Left renal pelvis (tissue), 4 donors: ENCODE measurements at regions not wholly inside any gene's neighbourhood (a gene's known extent, or its start where the extent isn't known, plus 50 kb on each side); places are given as distances from the start of the nearest gene placed in this dataset.
A peak's percentile ranks its signal among the peaks of the same experiment; 100 is the strongest.
"Not testable (repeated sequence)": the region's sequence is repeated elsewhere in the genome, so short reads cannot be mapped to it uniquely, and the experiment has no call there.

Experiments used
- DNase-seq, 4 donors: peaks; one replicate each; pipeline ENCODE4 v3.0.0-alpha.2; 2013; ENCODE audit warnings: low read depth in 4 of 4, low spot score in 3 of 4

GRCh38 chr7:22066522-22066921, 120.8 kb upstream of the CDCA7L start:
- DNase-seq: no peak

GRCh38 chr7:22064816-22065215, 119.1 kb upstream of the CDCA7L start:
- no peak for DNase-seq

DNA sequence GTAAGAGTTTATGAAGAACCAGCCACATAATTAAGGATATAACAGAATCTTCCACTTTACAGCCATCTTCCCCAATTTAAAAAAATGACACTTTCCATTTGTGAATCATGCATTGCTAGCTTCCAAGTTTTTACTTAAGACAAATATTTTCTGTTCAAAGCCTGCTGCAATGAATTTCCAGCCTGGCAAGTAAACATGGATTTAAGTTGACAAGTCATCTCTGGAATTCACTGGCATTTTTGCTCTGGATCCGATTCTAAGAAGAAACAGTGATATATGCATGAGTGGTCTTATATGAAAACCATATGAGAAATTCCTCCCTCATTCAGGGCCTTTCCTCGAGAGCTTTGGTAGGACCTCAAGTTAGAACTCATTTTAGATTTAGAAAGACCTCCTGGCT, 116.1 kb upstream of the CDCA7L start:
- no peak for DNase-seq

- no peak for DNase-seq
Measured at GRCh38 chr7:22060863-22061262, 115.2 kb upstream of the CDCA7L start.

- no peak for DNase-seq
Measured at GRCh38 chr7:22060197-22060596, 114.5 kb upstream of the CDCA7L start.

- no peak for DNase-seq
Measured at GRCh38 chr7:22055226-22055625, 109.5 kb upstream of the CDCA7L start.

DNA sequence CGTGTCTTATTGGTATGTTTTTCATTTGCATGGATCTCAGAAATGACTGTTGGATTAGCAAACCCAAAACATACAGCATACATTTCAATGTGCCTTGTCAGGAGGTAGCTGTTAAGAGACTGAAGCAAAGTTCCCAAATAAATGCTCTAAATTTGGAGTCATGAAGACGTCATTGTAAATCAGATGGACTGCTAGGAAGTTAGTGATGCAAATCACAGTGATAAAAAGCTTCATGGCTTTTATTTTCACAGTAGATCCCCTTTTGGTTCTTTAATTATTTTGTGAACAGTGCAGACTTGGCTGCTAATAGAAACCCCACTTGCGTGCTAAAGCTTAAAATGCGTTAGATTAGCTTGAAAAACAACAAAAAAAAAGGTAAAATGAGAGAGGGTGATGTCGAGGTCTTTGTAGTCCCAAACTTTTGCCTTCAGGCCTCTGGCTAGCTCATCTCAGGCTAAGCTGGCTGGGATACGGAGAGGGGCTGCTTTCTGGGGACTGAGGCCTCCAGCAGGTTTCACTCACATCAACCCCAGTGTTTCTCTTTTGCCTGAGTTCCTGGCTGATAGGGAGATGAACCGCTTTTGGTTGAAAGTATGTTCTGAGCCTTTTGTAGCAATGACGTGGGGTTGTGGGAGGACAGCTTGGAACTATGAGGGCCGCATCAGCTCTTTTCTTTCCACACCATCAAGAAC, 107.1 kb upstream of the CDCA7L start:
- DNase-seq: peak in 1 of 4 donors; percentile 47

DNA sequence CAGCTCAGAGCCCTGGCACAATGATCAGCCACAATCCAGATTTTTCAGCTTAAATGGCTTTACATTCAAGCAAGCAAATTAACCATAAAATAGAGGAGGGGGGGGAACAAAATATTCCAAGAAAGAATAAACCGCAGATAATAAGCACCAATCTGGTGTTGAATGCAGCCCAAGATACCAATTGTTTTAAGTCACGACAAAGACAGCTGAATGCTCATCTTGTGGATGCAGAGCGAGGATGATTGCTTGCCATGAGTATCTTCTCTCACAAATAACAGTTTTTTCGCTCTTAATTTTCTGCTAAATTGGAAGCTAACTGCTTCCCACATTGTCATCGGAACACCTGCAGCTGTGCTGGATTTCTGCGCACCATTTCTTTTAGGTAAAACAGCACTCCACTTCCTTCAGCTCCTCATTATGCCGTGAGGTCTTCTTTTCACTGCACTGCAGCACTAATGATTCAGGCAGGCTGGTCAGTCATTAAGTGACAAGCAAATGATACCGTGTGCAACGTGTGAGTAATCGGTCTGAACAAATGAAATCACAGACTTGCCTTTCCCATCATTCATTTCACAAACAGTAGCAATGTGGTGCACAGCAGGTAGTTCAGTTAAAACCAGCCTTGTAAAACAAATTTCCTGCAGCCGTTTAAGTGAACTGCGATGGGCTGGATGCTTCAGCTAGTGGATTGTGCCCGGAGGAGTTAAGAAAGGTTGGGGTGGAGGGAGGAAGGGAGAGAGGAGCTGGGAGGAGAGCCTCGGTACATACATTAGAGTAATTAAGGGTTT, 106.4 kb upstream of the CDCA7L start:
- DNase-seq: no peak

DNA sequence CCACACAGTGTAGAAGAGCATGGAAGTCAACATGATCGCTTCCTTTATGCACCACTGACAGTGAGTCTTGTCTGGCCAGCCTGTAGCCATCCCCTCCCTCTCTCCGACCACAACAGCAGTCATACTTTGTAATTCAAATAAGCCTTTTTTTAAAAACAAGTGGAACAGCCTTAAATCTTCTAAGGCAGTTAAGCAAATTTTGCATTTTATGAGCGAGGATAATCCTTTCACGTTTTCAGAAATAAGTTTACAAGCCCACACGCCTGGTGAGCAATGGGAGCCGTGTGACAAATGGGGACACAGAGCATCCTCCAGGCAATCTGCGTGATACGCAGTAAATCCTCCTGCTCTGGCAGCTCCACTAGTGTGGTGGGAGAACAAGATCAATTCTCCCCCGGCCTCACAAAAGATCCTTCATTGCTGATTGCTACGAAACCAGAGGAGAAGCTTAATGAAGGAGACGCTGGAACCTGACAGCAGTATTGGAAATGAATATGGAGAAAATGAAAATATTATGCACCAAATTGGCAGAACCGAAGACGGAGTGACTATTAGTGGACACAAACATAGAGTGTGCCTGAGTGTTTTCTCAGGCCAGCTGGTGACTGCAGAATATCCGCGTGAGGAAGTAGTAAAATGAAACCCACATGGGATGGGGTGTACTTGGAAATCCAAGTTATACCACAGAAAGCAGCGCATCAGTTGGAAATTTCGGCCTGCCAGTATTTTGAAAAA, 104.2 kb upstream of the CDCA7L start:
- DNase-seq: no peak

DNA sequence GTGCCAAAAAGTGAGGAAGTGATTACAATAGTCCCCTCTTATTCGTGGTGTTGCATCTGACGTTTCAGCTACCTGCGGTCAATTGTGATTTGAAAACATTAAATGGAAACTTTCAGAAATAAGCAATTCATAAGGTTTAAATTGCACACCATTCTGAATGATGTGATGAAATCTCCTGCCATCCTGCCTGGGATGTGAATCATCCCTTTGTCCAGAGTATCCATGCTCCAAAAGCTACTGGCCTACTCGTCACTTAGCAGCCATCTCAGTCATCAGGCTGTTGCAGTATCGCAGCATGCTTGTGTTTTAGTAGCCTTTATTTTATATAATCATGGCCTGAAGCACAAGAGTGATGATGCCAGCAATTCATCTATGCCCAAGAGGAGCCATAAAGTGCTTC, 97.7 kb upstream of the CDCA7L start:
- no peak for DNase-seq

- DNase-seq: no peak
Measured at GRCh38 chr7:22040923-22041595, 95.4 kb upstream of the CDCA7L start.

GRCh38 chr7:22039670-22040069, 94.0 kb upstream of the CDCA7L start:
- DNase-seq: peak in 2 of 4 donors; percentile 14 to 37

DNA sequence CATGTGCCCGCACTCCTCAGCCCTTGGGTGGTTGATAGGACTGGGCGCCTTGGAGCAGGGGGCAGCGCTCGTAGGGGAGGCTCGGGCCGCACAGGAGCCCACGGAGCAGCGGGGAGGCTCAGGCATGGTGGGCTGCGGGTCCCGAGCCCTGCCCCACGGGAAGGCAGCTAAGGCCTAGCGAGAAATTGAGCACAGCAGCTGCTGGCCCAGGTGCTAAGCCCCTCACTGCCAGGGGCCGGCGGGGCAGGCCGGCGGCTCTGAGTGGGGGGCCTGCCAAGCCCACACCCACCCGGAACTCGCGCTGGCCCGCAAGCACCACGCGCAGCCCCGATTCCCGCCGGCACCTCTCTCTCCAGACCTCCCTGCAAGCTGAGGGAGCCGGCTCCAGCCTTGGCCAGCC, 86.7 kb upstream of the CDCA7L start:
- DNase-seq: not testable (repeated sequence)

- DNase-seq: not testable (repeated sequence)
Measured at GRCh38 chr7:22028656-22029055, 83.0 kb upstream of the CDCA7L start.

DNA sequence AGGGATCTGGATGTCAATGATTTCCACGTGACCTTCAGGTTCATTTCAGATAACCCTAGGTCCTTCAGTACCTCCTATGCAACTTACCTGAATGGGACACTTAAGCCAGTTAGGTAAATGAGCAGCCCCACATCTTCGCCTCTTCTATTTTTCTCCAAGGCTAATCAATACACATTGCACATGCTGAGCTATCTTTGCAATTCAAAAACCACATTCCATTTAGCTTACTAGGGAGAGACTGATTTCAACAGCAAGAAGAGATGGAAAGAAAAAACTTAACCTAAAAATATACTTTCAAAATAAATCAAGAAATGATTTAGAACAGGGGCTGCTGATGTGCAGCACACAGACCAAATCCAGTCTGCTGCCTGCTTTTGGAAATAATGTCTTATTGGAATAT, 81.8 kb upstream of the CDCA7L start:
- DNase-seq: no peak

- DNase-seq: no peak
Measured at GRCh38 chr7:22025983-22026382, 80.3 kb upstream of the CDCA7L start.

DNA sequence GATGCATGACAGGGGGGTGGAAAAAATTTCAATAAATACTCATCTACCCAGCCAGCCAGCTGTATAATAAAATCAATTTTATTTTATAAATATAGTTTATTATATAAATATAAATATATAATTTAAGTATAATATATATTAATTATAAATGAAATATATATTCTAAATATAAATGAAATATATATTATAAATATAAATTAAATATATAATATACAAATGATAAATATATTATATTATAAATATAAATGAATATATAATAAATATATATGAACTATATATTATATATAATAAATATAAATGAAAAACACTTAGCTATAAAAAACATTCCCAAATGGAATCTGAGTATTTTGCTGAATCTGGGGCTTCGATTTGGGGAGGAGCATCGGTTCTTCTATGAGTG, 79.4 kb upstream of the CDCA7L start:
- DNase-seq: no peak

DNA sequence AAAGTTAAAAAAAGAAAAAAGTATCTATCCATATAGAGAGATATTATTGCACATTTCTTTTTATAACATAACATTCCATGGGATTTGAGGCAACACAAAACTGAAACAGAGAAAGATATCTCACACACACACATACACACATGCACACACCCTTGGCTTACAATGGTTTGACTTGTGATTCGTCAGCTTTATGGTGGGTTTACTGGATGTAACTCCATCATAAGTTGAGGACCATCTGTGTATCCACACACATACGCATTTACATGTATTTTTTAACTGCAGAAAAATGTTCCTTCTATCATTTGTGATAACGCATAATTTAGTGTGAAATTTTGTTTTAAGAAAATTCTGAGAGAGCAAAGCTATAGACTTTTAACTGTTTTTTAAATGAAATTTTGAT, 74.2 kb upstream of the CDCA7L start:
- no peak for DNase-seq

- DNase-seq: no peak
Measured at GRCh38 chr7:22016507-22016906, 70.8 kb upstream of the CDCA7L start.

DNA sequence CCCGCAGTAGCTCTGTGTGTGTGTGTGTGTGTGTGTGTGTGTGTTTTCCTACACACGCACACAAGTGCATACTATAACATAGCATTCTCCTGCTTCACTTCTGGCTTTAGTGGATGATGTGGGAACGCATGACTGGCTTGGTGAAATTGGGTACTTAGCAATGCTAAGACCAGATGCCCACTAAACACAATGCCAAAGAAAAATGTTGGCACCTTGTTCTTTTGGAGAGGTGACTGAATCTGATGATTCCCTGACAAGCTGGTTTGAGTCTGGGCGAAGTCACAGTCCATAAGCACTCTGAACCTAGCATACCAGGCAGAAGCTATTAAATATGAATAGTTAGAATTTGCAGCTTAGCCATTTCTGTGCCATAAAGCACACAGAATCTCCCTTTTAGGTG, 68.0 kb upstream of the CDCA7L start:
- no peak for DNase-seq

DNA sequence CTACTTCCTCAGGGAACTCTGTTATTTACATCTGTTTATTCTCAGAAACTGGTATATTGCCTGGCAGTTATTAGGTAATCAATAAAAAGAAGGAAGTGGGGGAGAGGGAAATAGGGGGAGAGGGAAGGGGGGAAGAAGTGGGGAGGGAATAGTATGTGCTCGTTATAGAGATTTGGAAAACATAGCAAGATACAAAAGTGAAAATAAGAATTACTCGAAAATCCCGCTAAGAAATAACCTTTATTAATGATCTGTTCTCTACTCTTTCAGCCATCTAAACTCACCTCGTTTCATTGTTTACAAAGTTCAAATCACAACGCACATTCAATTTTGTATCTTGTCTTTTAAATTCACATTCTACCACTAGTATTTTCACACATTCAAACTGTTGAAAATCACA, 63.0 kb upstream of the CDCA7L start:
- no peak for DNase-seq
